Nephron progenitor cell (in vitro differentiated cells): ENCODE measurements at regions not wholly inside any gene's neighbourhood (a gene's known extent, or its start where the extent isn't known, plus 50 kb on each side); places are given as distances from the start of the nearest gene placed in this dataset.

Source experiments
- DNase-seq: peaks from one replicate; pipeline ENCODE4 v3.0.0; 2021
- H3K27ac Mint-ChIP-seq: 2 replicates; pipeline ENCODE4 v1.8.0; 2021; ENCODE audit warnings: mild to moderate bottlenecking, moderate library complexity, mixed read lengths
- H3K27me3 Mint-ChIP-seq: 2 replicates; pipeline ENCODE4 v1.8.0; 2021; ENCODE audit warnings: mild to moderate bottlenecking, low read depth, mixed read lengths; ENCODE audit not compliant: poor library complexity
- H3K36me3 Mint-ChIP-seq: 2 replicates; pipeline ENCODE4 v1.8.0; 2021; ENCODE audit warnings: low read depth, mixed read lengths
- H3K4me1 Mint-ChIP-seq: 2 replicates; pipeline ENCODE4 v1.8.0; 2021; ENCODE audit warnings: mixed read lengths
- H3K4me3 Mint-ChIP-seq: 2 replicates; pipeline ENCODE4 v1.8.0; 2021; ENCODE audit warnings: mild to moderate bottlenecking, moderate library complexity, mixed read lengths
- H3K9me3 Mint-ChIP-seq: 2 replicates; pipeline ENCODE4 v1.8.0; 2021; ENCODE audit warnings: mild to moderate bottlenecking, moderate library complexity, mixed read lengths
- CTCF ChIP-seq: fragments of 200-600 bp; sonication (generic); IDR thresholded peaks from 2 replicates; pipeline ENCODE4 v1.5.0; 2021; ENCODE audit warnings: antibody characterized with exemption

GRCh38 chr7:53661645-53662217 is 626.3 kb downstream of the POM121L12 start:
- H3K4me1 Mint-ChIP-seq, result no peaks in the 10 kb centered on the region
- H3K4me3 Mint-ChIP-seq, result no peak overlapping the region
- H3K27ac Mint-ChIP-seq, result no peak overlapping the region
- DNase-seq, result no peak
- no peaks in the 10 kb centered on the region for H3K36me3 Mint-ChIP-seq
- TF ChIP-seq CTCF, result no peak
- no peaks in the 10 kb centered on the region for H3K9me3 Mint-ChIP-seq
- peaks cover 11% of the 10 kb centered on the region for H3K27me3 Mint-ChIP-seq

DNA sequence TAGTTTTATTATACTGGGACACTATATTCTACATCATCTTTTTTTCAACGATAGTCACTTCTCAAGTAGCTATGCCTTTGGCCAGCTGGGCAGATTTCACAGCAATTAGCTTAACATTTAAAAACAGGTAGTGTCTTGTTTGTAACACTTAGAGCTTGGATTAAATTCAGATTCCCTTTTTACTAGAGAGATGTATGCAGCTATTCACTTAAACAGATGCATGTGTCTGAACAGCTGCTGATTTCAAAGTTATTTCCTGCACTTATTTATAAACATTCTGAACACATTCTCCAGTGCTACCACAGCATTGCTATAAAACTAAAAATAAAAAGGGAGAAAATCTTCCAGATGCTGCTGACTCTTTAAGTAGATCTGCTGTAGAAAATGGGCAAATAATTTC is 637.2 kb downstream of the POM121L12 start:
- no peaks in the 10 kb centered on the region for H3K36me3 Mint-ChIP-seq
- no peak for TF ChIP-seq CTCF
- no peak overlapping the region for H3K4me3 Mint-ChIP-seq
- H3K9me3 Mint-ChIP-seq, result peaks cover 8% of the 10 kb centered on the region
- no peak overlapping the region for H3K27ac Mint-ChIP-seq
- no peaks in the 10 kb centered on the region for H3K27me3 Mint-ChIP-seq
- no peaks in the 10 kb centered on the region for H3K4me1 Mint-ChIP-seq
- no peak for DNase-seq

DNA sequence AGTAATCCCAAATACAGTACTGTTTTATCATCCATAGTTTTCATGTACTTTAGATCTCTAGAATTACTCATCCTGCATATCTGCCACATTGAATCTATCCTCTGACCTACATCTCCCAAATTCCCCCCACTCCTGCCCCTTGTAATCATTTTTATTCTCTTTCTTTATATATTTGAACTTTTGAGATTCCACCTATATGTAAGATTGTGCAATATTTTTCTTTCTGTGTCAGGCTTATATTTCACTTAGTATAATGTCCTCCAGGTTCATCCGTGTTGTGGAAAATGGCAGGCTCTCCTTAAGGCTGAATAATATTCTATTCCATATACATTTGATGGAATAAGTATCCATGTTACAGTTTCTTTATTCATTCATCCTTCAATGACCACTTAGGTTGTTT is 640.4 kb downstream of the POM121L12 start:
- Mint-ChIP-seq H3K36me3 (no peaks in the 10 kb centered on the region), H3K27me3 (no peaks in the 10 kb centered on the region), H3K27ac (no peak overlapping the region), H3K4me1 (no peaks in the 10 kb centered on the region), H3K9me3 (peaks cover 4% of the 10 kb centered on the region), H3K4me3 (no peak overlapping the region)
- no peak for TF ChIP-seq CTCF
- no peak for DNase-seq

DNA sequence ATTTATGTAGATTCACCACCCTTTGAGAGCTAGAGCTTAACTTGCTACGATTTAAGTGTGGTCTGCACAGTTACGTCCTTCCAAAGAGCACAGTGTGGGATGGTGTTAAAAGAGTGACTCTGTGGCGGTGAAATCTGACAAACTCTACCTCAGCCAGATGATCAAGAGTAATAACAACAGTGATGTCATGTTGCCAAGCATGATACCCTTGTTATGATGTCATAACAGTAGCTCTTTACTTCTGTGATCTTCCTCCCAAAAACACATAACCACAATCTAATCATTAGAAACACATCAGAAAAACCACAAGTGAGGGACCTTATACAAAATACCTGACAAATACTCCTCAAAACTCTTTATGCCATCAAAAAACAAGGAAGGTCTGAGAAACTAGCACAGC is 649.3 kb downstream of the POM121L12 start:
- no peak overlapping the region for H3K27ac Mint-ChIP-seq
- H3K9me3 Mint-ChIP-seq, result no peaks in the 10 kb centered on the region
- no peaks in the 10 kb centered on the region for H3K27me3 Mint-ChIP-seq
- H3K36me3 Mint-ChIP-seq, result no peaks in the 10 kb centered on the region
- no peak for DNase-seq
- H3K4me3 Mint-ChIP-seq, result no peak overlapping the region
- H3K4me1 Mint-ChIP-seq, result no peaks in the 10 kb centered on the region
- no peak for TF ChIP-seq CTCF

- no peak for DNase-seq
- Mint-ChIP-seq H3K36me3 (no peaks in the 10 kb centered on the region), H3K4me1 (no peaks in the 10 kb centered on the region), H3K4me3 (no peak overlapping the region), H3K27ac (no peak overlapping the region), H3K9me3 (no peaks in the 10 kb centered on the region), H3K27me3 (no peaks in the 10 kb centered on the region)
- TF ChIP-seq CTCF, result no peak
These were observed 655.0 kb downstream of the POM121L12 start for GRCh38 chr7:53690411-53690810.

DNA sequence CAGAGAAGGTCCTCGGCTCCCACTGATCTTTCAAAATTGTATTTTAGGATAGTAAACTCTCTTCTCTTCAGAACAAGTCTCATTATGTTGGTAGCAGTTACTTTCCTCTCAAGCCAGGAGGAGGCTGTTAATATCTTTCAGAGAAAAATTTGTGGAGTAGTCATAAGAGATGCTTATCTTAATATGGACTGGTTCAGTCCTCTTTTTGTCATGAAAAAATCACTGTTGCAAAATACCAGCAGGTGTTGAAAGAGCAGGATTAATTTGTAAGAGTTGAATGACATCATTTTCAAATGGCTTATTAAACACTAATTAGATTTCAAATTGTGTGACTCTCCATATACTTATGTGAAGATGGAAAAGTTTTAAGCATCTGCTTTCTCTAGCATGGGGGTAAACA is 662.5 kb downstream of the POM121L12 start:
- Mint-ChIP-seq H3K27ac (no peak overlapping the region), H3K36me3 (no peaks in the 10 kb centered on the region), H3K27me3 (no peaks in the 10 kb centered on the region), H3K4me1 (no peaks in the 10 kb centered on the region), H3K9me3 (no peaks in the 10 kb centered on the region), H3K4me3 (no peak overlapping the region)
- no peak for TF ChIP-seq CTCF
- DNase-seq, result no peak
